Karpas-422 (cell line): ENCODE measurements at regions not wholly inside any gene's neighbourhood (a gene's known extent, or its start where the extent isn't known, plus 50 kb on each side); places are given as distances from the start of the nearest gene placed in this dataset.

ENCODE experiments used
- DNase-seq: peaks from one replicate; pipeline ENCODE4 v3.0.0-alpha.2; 2015
- H2AFZ ChIP-seq: fragments of 200-600 bp; sonication (generic); 2 replicates; pipeline ENCODE4 v1.6.1; 2014; ENCODE audit warnings: antibody characterized with exemption, low read length, mixed read lengths
- H3K27ac ChIP-seq: fragments of 200-600 bp; sonication (generic); 2 replicates; pipeline ENCODE4 v1.5.1; 2014; ENCODE audit warnings: mild to moderate bottlenecking, low read length, moderate library complexity
- H3K27me3 ChIP-seq: fragments of 200-600 bp; sonication (generic); 2 replicates; pipeline ENCODE4 v1.6.1; 2014; ENCODE audit warnings: low read length, mixed read lengths
- H3K36me3 ChIP-seq: fragments of 200-600 bp; sonication (generic); 2 replicates; pipeline ENCODE4 v1.6.1; 2014; ENCODE audit warnings: low read length, mixed read lengths; ENCODE audit not compliant: insufficient read depth
- H3K4me1 ChIP-seq: fragments of 200-600 bp; sonication (generic); 2 replicates; pipeline ENCODE4 v1.6.1; 2014; ENCODE audit warnings: mild to moderate bottlenecking, low read length, mixed read lengths
- H3K4me2 ChIP-seq: fragments of 200-600 bp; sonication (generic); 2 replicates; pipeline ENCODE4 v1.6.1; 2014; ENCODE audit warnings: low read length, low read depth, mild to moderate bottlenecking; ENCODE audit not compliant: poor library complexity, severe bottlenecking
- H3K4me3 ChIP-seq: fragments of 200-600 bp; sonication (generic); 2 replicates; pipeline ENCODE4 v1.5.1; 2014; ENCODE audit warnings: mild to moderate bottlenecking, antibody characterized with exemption, low read length, mixed read lengths
- H3K79me2 ChIP-seq: fragments of 200-600 bp; sonication (generic); 2 replicates; pipeline ENCODE4 v1.6.1; 2014; ENCODE audit warnings: mild to moderate bottlenecking, low read length, mixed read lengths
- H3K9ac ChIP-seq: fragments of 200-600 bp; sonication (generic); 2 replicates; pipeline ENCODE4 v1.6.0; 2014; ENCODE audit warnings: low read length
- H3K9me2 ChIP-seq: fragments of 200-600 bp; sonication (generic), shearing (Covaris generic); replicated peaks from 2 replicates; pipeline ENCODE4 v1.6.0; 2014; ENCODE audit warnings: mild to moderate bottlenecking, low read length, moderate library complexity; ENCODE audit not compliant: insufficient read depth
- H3K9me3 ChIP-seq: fragments of 300-700, 200-600 bp; sonication (generic); 2 replicates; pipeline ENCODE4 v1.6.1; 2014; ENCODE audit warnings: low read length, mixed read lengths
- H4K20me1 ChIP-seq: fragments of 200-600 bp; sonication (generic); 2 replicates; pipeline ENCODE4 v1.6.1; 2014; ENCODE audit warnings: mild to moderate bottlenecking, antibody characterized with exemption, low read length, low read depth; ENCODE audit not compliant: insufficient read depth

- Histone ChIP-seq H3K4me3 (no peak overlapping the region), H3K4me1 (no peaks in the 10 kb centered on the region), H4K20me1 (no peaks in the 10 kb centered on the region), H3K9ac (no peak overlapping the region), H3K9me2 (no peaks in the 10 kb centered on the region), H3K27ac (no peak overlapping the region), H3K36me3 (no peaks in the 10 kb centered on the region), H3K27me3 (no peaks in the 10 kb centered on the region), H2AFZ (no peak overlapping the region), H3K4me2 (no peak overlapping the region), H3K9me3 (no peaks in the 10 kb centered on the region), H3K79me2 (no peaks in the 10 kb centered on the region)
- DNase-seq: no peak
These were observed 250.3 kb downstream of the SPTSSA start for GRCh38 chr14:34211732-34212131.

GRCh38 chr14:34208532-34208931, 253.5 kb downstream of the SPTSSA start:
- Histone ChIP-seq H3K27ac (no peak overlapping the region), H3K9me3 (no peaks in the 10 kb centered on the region), H3K9me2 (no peaks in the 10 kb centered on the region), H4K20me1 (no peaks in the 10 kb centered on the region), H2AFZ (no peak overlapping the region), H3K36me3 (no peaks in the 10 kb centered on the region), H3K27me3 (no peaks in the 10 kb centered on the region; the same call in 1 of the 2 replicates), H3K4me3 (no peak overlapping the region), H3K4me1 (no peaks in the 10 kb centered on the region), H3K79me2 (no peaks in the 10 kb centered on the region), H3K4me2 (no peak overlapping the region), H3K9ac (no peak overlapping the region)
- DNase-seq: no peak

- Histone ChIP-seq H3K36me3 (no peaks in the 10 kb centered on the region), H3K4me3 (no peak overlapping the region), H3K4me1 (no peaks in the 10 kb centered on the region), H4K20me1 (no peaks in the 10 kb centered on the region), H3K9me2 (no peaks in the 10 kb centered on the region), H3K79me2 (no peaks in the 10 kb centered on the region), H2AFZ (no peak overlapping the region), H3K27ac (no peak overlapping the region), H3K9me3 (no peaks in the 10 kb centered on the region), H3K27me3 (no peaks in the 10 kb centered on the region; the same call in 1 of the 2 replicates), H3K9ac (no peak overlapping the region), H3K4me2 (no peak overlapping the region)
- no peak for DNase-seq
These were observed 254.9 kb upstream of the EGLN3 start for GRCh38 chr14:34205799-34206198.

- H3K9me2 ChIP-seq: no peaks in the 10 kb centered on the region
- no peak overlapping the region for H3K27ac ChIP-seq
- no peak overlapping the region for H3K9ac ChIP-seq
- H4K20me1 ChIP-seq: no peaks in the 10 kb centered on the region
- H3K9me3 ChIP-seq: no peaks in the 10 kb centered on the region
- no peak overlapping the region for H3K4me2 ChIP-seq
- DNase-seq: no peak
- no peak overlapping the region for H3K4me3 ChIP-seq
- H3K27me3 ChIP-seq: no peaks in the 10 kb centered on the region; the same call in 1 of the 2 replicates
- H3K79me2 ChIP-seq: no peaks in the 10 kb centered on the region
- no peak overlapping the region for H2AFZ ChIP-seq
- H3K4me1 ChIP-seq: no peaks in the 10 kb centered on the region
- no peaks in the 10 kb centered on the region for H3K36me3 ChIP-seq
These were observed 253.9 kb upstream of the EGLN3 start for GRCh38 chr14:34204774-34205173.

GRCh38 chr14:34203251-34203722, 252.4 kb upstream of the EGLN3 start:
- no peaks in the 10 kb centered on the region for H3K79me2 ChIP-seq
- H3K36me3 ChIP-seq: no peaks in the 10 kb centered on the region
- H3K9me2 ChIP-seq: no peaks in the 10 kb centered on the region
- no peak overlapping the region for H3K27ac ChIP-seq
- no peaks in the 10 kb centered on the region for H4K20me1 ChIP-seq
- no peak overlapping the region for H3K9ac ChIP-seq
- no peak for DNase-seq
- H3K4me1 ChIP-seq: no peaks in the 10 kb centered on the region
- H3K27me3 ChIP-seq: no peaks in the 10 kb centered on the region; the same call in 1 of the 2 replicates
- no peak overlapping the region for H3K4me2 ChIP-seq
- H3K9me3 ChIP-seq: no peaks in the 10 kb centered on the region
- H2AFZ ChIP-seq: no peak overlapping the region
- H3K4me3 ChIP-seq: no peak overlapping the region

- H3K27me3 ChIP-seq: peaks cover 4% of the 10 kb centered on the region; the same call in 1 of the 2 replicates
- H3K4me3 ChIP-seq: no peak overlapping the region
- no peak overlapping the region for H3K27ac ChIP-seq
- H3K4me1 ChIP-seq: no peaks in the 10 kb centered on the region
- DNase-seq: no peak
- H3K79me2 ChIP-seq: no peaks in the 10 kb centered on the region
- H2AFZ ChIP-seq: no peak overlapping the region
- H3K9ac ChIP-seq: no peak overlapping the region
- H4K20me1 ChIP-seq: no peaks in the 10 kb centered on the region
- H3K36me3 ChIP-seq: no peaks in the 10 kb centered on the region
- no peaks in the 10 kb centered on the region for H3K9me2 ChIP-seq
- no peak overlapping the region for H3K4me2 ChIP-seq
- H3K9me3 ChIP-seq: no peaks in the 10 kb centered on the region
These were observed 251.2 kb upstream of the EGLN3 start for GRCh38 chr14:34201909-34202637.

- Histone ChIP-seq H3K9me3 (no peaks in the 10 kb centered on the region), H3K4me1 (no peaks in the 10 kb centered on the region), H3K9ac (no peak overlapping the region), H3K27ac (no peak overlapping the region), H3K4me2 (no peak overlapping the region), H4K20me1 (no peaks in the 10 kb centered on the region), H3K79me2 (no peaks in the 10 kb centered on the region), H3K4me3 (no peak overlapping the region), H2AFZ (no peak overlapping the region), H3K36me3 (no peaks in the 10 kb centered on the region), H3K27me3 (peaks cover 4% of the 10 kb centered on the region; the same call in 1 of the 2 replicates), H3K9me2 (no peaks in the 10 kb centered on the region)
- DNase-seq: no peak
These were observed 248.7 kb upstream of the EGLN3 start for GRCh38 chr14:34199585-34199984.

GRCh38 chr14:34198096-34198495, 247.2 kb upstream of the EGLN3 start:
- Histone ChIP-seq H3K4me3 (no peak overlapping the region), H4K20me1 (no peaks in the 10 kb centered on the region), H3K4me1 (no peaks in the 10 kb centered on the region), H3K27ac (no peak overlapping the region), H3K9ac (no peak overlapping the region), H3K4me2 (no peak overlapping the region), H3K27me3 (0 out of 2 replicates have a peak, but pooled peaks cover 4% of the 10 kb centered on the region), H2AFZ (no peak overlapping the region), H3K9me2 (no peaks in the 10 kb centered on the region), H3K79me2 (no peaks in the 10 kb centered on the region), H3K9me3 (no peaks in the 10 kb centered on the region), H3K36me3 (no peaks in the 10 kb centered on the region)
- no peak for DNase-seq
